ENCODE measurements at regions not wholly inside any gene's neighbourhood (a gene's known extent, or its start where the extent isn't known, plus 50 kb on each side); places are given as distances from the start of the nearest gene placed in this dataset.

DNA sequence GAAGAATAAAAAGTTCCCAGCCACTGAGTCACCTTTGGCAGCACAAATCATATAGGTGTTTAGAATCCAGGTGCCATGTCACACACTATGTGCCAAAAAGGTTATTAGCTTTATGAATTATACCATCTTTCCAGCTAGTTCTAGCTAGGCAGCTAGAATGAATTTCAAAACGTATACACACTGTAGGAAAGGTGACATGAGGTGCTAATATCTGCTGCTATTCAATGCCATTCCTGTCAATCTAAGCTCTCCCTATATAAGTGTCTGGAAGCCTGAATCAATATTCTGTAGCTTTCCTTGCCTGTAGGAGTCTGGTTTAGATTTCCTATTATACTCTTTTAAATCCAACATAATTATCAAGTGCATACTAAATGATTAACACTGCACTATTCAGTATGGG lies 868.6 kb downstream of the GATA3 start:
- no peak for DNase-seq

DNA sequence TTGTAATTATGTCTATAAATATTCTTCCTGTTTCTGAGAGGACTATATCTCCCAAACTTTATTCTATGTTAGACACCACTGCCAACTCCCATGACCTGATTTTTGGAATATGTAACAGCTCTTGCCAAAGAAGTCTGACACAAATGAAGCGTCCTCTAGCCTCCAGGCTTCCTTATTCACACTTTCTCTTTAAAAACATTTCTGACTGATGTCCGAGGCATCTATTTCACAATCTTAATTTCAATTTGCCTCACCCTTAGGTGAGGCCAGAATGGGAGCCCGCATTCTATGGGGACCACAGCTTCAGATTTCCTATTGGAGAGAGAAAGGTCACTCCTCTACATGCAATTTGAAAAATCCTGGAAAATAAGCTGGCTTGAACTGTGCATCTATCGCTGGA lies 873.2 kb downstream of the GATA3 start:
- no peak for DNase-seq

DNA sequence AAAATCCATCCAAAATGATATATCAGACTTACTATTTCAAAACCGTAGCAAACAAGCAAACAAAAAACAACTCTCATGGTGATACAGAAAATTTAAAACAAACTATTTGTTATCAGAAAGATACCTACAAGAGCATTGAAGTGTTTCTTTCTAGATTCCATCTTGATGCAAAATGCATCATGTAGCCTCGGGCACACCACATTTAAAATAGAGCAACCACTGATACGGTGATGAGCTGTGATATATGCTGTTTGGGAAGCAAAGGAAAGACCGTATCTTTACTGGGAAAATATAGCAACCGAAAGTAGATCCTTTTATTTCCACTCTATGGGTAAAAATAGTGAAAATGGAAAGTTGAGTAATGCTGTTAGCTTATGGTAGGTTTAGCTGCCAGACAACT lies 892.0 kb downstream of the GATA3 start:
- no peak for DNase-seq

DNA sequence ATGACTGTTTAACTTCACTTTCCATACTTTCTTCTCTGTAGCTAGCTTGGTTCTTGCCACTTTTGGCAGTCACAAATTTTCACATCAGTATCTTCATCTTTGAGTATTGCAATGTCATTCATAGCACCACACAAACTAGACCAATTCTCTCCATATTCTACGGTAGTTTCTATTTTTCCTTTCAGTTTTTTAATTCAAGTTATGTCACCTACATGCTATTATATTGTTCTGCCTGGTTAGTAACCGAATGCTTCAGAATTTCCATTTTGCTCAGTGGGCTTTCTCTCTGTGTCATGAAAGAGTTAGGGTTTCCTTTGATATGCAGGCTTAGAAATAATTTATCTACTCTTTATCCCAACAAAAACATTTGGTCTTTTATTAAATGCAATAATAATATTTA lies 896.5 kb downstream of the GATA3 start:
- DNase-seq = no peak

DNA sequence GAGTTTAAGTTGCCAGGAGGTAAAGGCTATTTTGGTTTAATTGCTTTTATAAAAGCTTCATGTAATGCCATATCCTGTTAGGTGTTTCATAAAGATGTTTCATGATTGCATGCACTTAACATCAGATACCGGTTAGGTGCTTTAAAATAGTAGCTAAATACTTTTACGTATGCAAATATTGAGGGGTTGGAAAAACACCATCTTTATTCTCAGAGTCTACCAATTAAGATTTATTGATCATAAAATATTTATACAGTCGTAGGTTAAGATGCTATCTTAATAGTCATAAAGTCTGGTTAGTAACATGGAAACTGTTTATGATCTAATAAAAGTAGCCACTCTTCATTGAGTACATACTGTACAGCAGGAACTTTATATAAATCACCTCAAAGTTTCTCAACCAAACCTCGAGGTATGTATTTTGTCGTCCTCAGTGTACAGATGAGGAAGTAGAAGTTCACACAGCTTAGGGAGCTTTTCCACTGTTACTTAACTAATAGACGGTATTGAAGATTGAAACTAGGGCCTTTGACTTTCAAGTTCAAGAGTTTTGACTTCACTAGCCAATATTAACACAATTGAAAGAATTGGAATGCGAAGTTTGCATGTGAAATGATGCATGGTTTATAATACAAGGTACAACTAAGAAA lies 897.1 kb downstream of the GATA3 start:
- no peak for DNase-seq

DNA sequence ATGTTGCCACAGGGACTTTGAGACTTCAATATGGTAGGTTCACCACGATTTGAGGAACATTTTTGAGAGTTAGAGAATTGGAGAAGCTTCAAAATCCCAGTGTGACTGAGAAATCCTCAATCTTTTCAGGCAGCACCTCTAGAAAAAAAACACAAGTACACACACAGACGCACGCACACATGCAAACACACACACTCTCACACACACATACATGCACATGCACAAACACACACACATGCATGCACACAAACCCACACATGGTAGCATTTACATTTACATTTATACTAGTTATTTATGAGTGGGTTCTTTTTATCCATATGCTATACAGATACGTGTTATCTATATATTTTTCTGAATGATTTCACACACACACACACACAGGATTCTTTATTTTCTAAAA lies 901.9 kb downstream of the GATA3 start:
- no peak for DNase-seq

DNA sequence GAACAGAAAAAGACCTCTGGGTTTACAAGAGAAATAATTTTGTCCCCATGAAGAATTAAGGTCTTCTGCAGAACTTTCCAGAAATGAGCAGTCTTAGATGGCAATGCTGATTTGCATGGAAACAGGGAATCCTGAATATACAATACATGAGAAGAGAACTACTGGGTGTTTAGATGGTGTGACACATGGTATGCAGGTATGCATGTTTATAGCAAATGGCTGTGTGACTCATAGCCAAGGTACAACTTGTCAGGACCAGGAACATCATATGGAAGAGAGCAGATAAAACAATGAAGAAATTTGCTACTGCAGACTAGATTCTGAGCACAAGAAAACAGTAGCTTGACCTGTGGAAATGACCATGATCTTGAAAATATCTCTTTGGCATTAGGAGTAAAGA lies 907.8 kb downstream of the GATA3 start:
- no peak for DNase-seq

DNA sequence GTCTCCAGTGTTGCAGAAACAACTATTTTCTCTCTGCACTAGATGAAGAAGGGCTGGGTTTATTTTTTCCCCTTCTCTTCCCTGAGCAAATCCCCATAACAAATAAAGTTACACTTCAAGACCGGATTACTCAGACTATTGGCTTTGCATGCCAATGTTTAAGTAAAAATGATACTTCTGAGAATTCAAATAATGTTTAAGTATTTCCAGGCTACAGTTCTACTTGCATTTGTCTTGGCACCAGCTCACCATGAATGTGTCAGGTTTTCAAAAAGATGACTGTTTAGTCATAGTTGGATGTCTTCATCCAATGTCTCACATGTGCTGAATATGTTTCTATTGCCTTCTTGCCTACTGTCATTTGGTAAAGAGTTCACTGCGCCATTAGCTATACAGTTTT lies 912.6 kb downstream of the GATA3 start:
- no peak for DNase-seq

DNA sequence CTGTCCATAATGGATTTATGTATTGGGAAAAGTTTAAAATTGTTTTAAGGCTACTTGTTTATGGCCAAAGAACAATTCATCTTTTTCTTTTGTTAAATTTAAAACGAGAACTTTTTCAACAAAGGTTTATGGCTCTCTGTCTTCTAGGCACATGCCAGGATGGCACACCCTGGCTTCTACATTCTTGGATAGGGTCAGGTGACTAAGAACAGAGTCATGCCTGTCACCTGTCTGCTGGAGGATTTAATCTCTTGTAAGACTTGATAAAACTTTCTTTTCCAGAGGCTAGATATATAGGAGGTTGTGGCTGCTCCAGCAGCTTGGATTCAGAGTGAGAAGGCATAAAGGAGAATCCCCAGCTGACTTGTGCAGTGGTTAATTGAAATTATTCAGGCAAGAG lies 915.4 kb downstream of the GATA3 start:
- no peak for DNase-seq

DNA sequence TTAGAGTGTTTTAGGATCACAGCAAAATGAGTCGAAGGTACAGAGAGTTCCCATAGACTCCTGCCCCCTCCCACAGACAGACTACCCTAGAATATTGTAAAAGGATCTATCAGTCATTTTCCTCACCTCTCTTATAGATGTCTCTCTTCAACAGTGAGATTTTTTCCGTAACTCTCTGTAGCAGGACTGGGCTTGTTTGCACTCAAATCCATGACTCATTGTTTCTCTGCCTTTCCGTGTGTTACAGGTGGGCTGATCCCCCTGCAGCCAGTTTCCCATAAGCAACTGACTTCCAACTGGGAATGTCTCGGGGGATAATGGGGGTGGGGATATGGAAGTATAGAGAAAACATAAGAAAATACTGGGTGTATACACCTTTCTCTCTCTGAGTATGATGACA lies 921.0 kb downstream of the GATA3 start:
- DNase-seq = no peak

DNA sequence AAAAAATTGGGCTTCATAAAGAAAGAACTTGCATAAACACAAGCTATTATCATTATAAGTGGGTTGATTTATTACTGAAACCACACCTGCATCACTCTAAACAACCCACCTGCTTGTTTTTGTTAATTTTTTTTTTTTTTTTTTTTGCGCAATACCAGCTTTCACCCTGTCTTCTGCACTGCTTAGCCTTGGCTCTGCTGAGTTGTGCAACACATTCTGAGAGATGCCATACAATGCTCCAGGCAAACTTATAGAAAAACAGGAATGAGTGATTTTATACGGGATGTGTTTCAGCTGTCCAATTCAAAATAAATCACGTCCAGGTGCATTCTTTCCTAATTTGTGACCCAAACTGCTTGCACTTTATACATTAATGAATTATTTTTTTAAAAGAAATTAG lies 923.6 kb downstream of the GATA3 start:
- DNase-seq = no peak

DNA sequence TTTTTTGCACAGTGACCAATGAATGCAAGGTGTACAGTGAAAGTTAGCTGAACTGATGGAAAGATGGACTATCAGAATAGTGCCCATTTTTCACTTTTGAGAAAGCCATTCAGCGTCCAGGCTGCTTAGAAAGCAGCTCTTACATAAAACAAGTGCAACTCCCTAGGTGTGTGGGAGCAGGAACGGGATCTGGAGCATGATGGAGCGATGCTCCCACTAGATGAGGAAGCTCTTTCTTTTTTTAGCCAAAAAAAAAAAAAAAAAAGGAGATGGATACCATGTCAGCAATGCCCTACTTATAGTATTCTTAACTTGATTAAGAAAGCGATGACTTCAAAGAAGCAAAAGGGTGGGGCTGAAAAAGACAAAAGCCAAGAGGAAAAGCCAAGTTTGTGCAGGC lies 925.5 kb downstream of the GATA3 start:
- no peak for DNase-seq

DNA sequence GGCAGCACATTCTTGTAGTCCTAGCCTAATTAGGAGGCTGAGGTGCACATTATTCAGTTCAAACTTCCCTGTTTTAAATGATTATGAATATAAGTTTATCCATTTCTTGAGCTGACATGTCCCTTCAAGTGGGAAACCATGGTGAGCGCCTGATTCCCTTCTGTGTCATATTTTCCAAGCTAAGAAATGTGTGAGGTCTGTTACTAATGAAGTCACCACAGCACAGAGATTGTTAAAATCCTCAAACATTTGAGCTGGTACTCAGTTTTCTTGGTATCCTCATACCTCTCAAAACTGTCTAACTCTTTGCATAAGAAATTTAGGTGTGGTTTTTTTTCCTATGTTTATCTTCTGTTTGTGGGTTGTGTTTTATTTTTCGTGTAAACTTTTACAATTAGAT lies 926.8 kb downstream of the GATA3 start:
- no peak for DNase-seq

DNA sequence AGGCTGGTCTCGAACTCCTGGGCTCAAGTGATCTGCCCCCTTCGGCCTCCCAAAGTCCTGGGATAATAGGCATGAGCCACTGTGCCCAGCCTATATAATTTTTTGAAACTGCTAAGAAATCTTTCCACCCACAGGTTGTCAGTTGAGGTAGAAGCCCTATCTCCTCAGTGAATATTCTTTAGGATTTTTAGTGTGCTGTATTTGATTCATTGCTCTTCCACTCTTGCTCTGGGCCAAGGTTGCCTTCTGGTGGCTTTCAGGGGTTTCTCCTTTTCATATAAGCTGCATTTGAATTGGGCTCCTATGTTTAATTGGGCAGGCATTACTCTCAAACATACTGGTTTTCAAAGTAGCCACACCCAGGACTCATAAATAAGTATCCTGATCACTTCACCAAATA lies 931.2 kb downstream of the GATA3 start:
- no peak for DNase-seq

DNA sequence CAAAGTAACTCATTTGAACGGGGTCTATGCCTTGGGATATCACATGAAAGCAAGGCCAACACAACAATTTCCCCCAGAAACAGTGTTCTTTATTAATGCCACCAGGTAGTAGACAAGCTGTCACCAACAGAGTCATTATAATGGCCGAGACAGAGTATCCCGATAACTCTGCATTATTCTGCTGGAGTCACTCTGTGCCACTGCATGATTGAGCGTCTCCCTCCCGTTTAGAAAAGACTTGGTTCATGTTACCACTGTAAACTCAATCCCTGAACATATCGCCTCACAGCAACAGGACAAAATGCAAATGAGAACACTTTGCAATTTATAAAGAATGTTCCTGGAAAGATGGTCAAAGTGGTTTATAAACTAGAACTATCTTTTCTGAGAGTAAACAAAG lies 932.5 kb downstream of the GATA3 start:
- DNase-seq = no peak

DNA sequence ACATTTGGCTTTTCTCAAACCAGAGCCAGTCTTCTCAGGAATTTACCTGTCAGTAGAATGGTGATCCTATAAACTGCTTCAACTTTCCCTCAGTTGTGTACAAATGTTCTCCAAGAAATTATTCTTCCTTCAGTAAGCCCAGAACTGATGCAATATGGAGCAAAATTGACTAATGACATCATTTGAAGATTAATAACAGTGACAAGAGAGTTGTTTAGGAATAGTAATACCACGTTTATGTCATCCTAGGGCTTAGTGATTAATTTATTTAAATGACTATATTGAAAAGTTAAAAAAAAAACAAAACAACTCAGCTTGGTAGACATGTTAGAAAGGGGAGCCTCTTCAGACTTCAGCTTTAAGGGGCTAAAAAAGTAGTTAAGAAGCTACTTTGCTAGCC lies 933.2 kb downstream of the GATA3 start:
- DNase-seq = no peak

DNA sequence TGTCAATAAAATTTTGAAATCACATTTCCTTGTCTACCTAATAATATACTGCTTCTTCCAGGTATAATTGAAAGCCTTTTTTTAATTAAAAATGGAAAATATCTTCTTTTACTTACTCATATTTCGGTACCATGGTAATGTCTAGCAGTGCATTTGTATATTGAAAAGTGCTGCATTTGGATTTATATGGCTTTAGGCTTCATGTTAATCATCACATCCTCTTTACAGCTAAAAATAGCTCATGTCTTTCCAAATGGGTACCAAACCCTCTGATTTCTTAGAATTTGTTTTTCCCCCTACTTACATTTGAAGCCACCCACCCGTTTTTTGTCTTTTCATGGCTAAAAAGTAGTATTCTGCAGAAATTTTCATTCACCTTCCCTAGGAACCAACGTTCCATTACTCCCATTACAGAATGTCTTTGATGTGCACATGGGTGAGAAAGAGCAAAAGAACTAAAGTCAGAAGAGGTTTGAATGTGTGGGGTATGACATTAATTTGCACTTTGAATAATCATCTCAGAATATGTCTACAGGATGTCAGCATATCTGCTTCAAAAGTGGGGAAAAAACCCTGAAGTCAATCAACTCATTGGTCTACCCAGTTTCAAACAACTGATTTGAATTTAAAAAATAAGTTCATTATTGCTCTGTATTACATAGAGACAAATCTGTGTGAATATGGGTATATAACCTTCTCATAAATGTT lies 935.9 kb downstream of the GATA3 start:
- no peak for DNase-seq

DNA sequence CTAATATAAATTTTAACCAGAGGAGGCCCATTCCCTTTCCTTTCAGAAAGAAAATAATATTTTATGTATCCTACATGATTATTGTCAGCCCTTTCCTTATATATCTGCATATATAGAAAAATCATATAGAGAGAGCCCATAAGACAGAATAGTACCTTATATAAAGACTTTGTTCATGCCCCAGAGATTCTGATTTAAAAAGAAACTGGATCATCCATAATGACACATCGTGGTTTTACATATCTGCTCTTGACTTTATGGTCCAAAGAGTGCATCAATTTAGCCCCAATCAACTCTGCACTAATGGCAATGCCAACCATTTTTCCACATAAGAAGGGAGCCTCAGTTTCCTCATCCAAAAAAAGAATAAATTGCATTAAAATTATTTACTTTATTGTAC lies 937.5 kb downstream of the GATA3 start:
- no peak for DNase-seq

DNA sequence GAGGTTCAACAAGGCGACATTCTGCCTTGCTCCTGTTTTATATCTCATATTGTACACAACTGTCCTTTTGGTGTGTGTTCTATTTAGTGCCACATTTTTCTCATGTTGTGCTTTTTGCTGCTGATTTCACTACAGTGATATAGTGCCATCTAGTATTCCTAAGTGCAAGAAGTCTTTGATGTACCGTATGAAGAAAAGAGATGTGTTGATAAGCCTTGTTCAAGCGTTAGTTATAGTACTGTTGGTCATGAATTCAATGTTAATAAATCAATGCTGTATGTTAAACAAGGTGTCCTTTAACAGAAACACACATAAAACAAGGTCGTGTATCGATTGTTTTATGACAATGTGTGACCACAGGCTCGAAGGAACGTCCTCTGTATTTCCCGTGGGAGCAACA lies 939.4 kb downstream of the GATA3 start:
- no peak for DNase-seq

DNA sequence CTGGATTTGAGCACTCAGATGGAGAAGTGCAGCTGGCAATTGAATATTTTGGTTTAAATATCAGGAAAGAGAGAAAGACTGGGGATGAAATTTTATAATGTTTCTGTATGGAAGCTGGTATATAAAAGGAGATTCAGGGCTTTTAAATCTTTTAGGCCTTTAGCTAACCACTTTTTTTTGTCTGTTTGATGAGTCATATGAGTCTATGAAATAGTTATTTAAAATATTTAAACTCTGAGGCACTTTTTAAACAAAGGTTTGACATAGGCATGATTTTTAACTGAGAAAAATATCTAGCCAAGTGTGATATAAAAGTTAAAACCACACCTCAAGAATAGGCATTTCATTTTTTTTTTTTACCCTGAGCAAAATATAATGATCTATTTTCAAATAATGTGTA lies 944.3 kb downstream of the GATA3 start:
- DNase-seq = no peak

DNA sequence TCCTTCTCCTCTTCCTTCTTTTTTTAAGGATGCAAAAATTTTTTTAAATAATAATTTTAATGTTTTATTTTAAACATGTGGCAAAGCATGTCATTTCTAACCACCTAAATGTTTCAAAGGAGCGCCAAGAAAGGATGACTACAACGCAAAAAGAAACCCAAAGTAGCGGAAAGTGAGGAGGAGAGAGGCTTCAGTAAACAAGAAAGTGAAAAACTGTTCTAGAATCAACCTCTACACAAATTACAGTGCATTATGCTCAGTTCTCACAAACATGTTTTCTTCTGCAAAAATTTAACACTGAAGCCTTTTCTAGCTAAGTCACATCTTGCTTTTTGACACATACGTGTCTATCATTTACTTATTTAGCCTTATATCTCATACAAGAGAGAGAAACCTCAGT lies 948.6 kb downstream of the GATA3 start:
- no peak for DNase-seq

DNA sequence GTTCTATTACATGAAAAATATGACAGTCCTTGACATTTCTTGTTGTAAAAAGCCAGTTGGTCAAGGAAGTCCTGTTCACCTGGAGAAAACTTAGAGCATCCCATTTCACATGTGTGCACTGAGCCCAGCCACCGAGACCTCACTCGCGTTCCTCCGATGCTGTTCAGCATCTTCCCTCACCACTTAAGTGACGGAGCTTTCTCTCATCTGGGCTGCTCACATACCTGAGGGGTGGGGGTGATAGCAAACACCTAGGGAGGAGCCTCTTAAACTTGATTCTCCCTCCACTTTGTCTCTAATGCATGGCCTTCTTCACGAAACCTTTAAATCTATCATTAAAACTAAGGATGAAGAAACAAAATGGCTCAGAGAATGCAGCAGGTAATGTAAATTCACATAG lies 950.2 kb downstream of the GATA3 start:
- DNase-seq = no peak

DNA sequence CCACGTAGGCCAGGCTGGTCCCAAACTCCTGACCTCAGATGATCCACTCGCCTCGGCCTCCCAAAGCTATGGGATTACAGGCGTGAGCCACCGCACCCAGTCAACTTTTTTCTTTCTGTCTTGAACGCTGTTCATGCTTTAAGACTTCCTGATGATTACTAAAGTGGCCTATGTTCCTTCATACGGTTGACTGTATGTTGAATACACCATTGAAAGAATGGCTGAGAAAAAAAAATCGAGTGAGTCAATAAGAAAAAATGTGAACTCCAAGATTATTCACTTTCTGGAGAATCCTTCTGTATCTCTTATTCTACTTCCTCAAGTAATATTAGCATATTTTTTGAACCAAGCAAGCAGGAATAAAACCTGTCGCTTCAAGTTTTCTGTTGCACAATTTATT lies 955.0 kb downstream of the GATA3 start:
- no peak for DNase-seq

DNA sequence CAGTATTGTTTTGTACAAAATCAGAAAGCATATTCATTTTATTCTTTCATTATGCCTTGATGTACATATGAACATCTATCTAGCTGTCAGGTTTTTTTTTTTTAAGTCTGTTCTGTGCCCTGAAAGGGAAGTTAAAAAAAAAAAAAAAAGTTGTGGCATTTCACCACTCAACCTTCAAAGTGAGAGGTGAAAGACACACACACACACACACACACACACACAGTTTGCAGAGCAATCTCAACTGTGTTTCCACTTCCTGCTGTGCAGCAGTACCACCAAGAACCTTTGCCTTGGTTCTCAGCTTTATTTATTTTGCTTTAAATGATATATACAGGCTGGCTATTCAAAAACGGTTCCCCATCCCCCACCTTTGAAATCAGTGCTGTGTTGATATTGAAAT lies 955.6 kb downstream of the GATA3 start:
- peak; percentile 71 for DNase-seq
